Gastrocnemius medialis (tissue), 4 donors: ENCODE measurements at regions not wholly inside any gene's neighbourhood (a gene's known extent, or its start where the extent isn't known, plus 50 kb on each side); places are given as distances from the start of the nearest gene placed in this dataset.
"Not testable (repeated sequence)": the region's sequence is repeated elsewhere in the genome, so short reads cannot be mapped to it uniquely, and the experiment has no call there.

Source experiments
- ATAC-seq, 2 donors: fragments of 150-250 bp; one replicate each; pipeline ENCODE4 v1.9.1; 2016
- DNase-seq, 2 donors: peaks; one replicate each; pipeline ENCODE4 v3.0.0-alpha.2; 2019
- H3K27ac ChIP-seq, 4 donors: fragments of 200-600 bp; sonication (generic); 1 replicate in 1 of 4; 2 replicates in 3 of 4; pipeline ENCODE4 v1.5.1; 2016 to 2018; ENCODE audit warnings: mild to moderate bottlenecking in 2 of 4, moderate library complexity in 1 of 4
- H3K27me3 ChIP-seq, 3 donors: fragments of 200-600 bp; sonication (generic) in 2 of 3; 1 replicate in 1 of 3; 2 replicates in 2 of 3; pipeline versions ENCODE4 v1.5.1 to v1.6.0; 2016 to 2019; ENCODE audit warnings: mild to moderate bottlenecking in 1 of 3, moderate library complexity in 1 of 3
- H3K36me3 ChIP-seq, 2 donors: fragments of 200-600 bp; sonication (generic) in 1 of 2; one replicate each; pipeline ENCODE4 v1.5.1; 2017 to 2018
- H3K4me1 ChIP-seq, 2 donors: fragments of 200-600 bp; sonication (generic) in 1 of 2; one replicate each; pipeline ENCODE4 v1.5.1; 2016 to 2017; ENCODE audit warnings: mild to moderate bottlenecking in 2 of 2
- H3K4me3 ChIP-seq, 4 donors: fragments of 200-600 bp; sonication (generic) in 3 of 4; 1 replicate in 1 of 4; 2 replicates in 3 of 4; pipeline ENCODE4 v1.5.1; 2016 to 2019; ENCODE audit warnings: mild to moderate bottlenecking in 2 of 4
- H3K9me3 ChIP-seq, 3 donors: fragments of 200-600 bp; sonication (generic) in 2 of 3; 1 replicate in 1 of 3; 2 replicates in 2 of 3; pipeline ENCODE4 v1.5.1; 2016 to 2019
- POLR2A ChIP-seq, 2 donors: fragments of 450-650 bp; IDR thresholded peaks; one replicate each; pipeline ENCODE4 v1.6.1; 2017; ENCODE audit warnings: antibody characterized with exemption in 2 of 2, mild to moderate bottlenecking in 2 of 2, moderate library complexity in 2 of 2
- in situ Hi-C, 4 donors: fragments of 200-750 bp; cut with MboI; loops; one replicate each; pipeline versions ENCODE4 v1.15.0 to v1.8.0; 2017; ENCODE audit warnings: low sequenced_read_pairs in 4 of 4
- intact Hi-C: fragments of 100-400 bp; cut with DNase I; formaldehyde crosslinking; loops from one replicate; pipeline ENCODE4 v1.15.1; 2023; ENCODE audit warnings: low total_unique reads
- TF ChIP-seq, protein P1 (sequence below), 5 experiments: fragments of 450-650 bp in 3 of 5; fragments of 200-600 bp in 2 of 5; sonication (generic) in 2 of 5; IDR thresholded peaks in 4 of 5; conservative IDR thresholded peaks in 1 of 5; 1 replicate in 4 of 5; 2 replicates in 1 of 5; pipeline ENCODE4 v1.5.1; 2016 to 2019; ENCODE audit warnings: antibody characterized with exemption in 5 of 5, mild to moderate bottlenecking in 3 of 5, moderate library complexity in 3 of 5

DNA sequence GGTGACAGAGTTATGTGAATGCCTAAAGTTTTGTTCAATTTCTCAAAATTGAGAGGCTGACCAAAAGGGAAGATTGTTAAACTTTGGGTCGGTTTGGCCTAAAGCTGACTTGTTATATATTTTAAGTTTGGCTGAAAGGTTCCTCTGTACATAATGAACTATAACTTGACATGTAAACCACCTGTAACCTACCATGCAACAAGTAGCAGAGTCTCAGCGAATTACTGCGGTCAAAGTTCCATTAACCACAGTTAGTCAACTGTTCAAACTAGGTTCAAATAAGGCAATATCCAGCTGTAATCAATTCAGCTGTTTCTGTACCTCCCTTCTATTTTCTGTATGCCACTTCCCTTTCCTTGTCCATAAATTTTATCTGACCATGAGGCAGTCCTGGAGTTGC is 325.1 kb upstream of the NMUR2 start:
- Histone ChIP-seq H3K36me3 (no peaks in the 10 kb centered on the region), H3K9me3 (no peaks in the 10 kb centered on the region), H3K4me1 (no peaks in the 10 kb centered on the region), H3K27ac (no peak overlapping the region), H3K4me3 (no peak overlapping the region), H3K27me3 (no peaks in the 10 kb centered on the region)
- intact Hi-C loops (no loop called here), in situ Hi-C loops (no loop called here)
- ATAC-seq (no peak), DNase-seq (no peak)
- no peak for TF ChIP-seq POLR2A (IDR thresholded peaks at IDR 0.05)
- TF ChIP-seq, protein P1, sequence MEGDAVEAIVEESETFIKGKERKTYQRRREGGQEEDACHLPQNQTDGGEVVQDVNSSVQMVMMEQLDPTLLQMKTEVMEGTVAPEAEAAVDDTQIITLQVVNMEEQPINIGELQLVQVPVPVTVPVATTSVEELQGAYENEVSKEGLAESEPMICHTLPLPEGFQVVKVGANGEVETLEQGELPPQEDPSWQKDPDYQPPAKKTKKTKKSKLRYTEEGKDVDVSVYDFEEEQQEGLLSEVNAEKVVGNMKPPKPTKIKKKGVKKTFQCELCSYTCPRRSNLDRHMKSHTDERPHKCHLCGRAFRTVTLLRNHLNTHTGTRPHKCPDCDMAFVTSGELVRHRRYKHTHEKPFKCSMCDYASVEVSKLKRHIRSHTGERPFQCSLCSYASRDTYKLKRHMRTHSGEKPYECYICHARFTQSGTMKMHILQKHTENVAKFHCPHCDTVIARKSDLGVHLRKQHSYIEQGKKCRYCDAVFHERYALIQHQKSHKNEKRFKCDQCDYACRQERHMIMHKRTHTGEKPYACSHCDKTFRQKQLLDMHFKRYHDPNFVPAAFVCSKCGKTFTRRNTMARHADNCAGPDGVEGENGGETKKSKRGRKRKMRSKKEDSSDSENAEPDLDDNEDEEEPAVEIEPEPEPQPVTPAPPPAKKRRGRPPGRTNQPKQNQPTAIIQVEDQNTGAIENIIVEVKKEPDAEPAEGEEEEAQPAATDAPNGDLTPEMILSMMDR (IDR thresholded peaks at IDR 0.05 in 4 of 5, conservative IDR thresholded peaks at IDR 0.05 in 1 of 5), result no peak

DNA sequence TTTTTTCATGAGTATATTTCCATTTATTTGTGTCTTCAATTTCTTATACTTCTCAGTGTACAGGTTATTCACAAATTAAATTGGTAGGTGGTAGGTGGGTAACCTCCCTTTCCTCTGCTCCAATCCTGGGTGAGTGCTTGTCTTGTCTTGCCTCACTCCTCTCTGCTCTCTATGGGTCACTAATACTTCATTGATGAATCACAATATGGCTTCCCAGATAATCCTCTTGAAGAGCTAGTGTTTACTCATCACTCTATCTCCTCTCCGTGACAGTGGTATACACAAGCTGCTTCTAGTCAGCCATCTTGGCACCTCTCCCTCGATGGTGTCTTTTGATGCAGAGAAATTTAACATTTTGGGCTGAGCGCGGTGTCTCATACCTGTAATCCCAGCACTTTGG is 331.8 kb upstream of the NMUR2 start:
- Histone ChIP-seq H3K4me1 (no peaks in the 10 kb centered on the region), H3K4me3 (no peak overlapping the region), H3K36me3 (no peaks in the 10 kb centered on the region), H3K27ac (no peak overlapping the region), H3K27me3 (no peaks in the 10 kb centered on the region), H3K9me3 (no peaks in the 10 kb centered on the region)
- in situ Hi-C loops, result no loop called here
- no peak for ATAC-seq
- intact Hi-C loops, result no loop called here
- TF ChIP-seq, protein P1 (IDR thresholded peaks at IDR 0.05 in 4 of 5, conservative IDR thresholded peaks at IDR 0.05 in 1 of 5), result no peak
- TF ChIP-seq POLR2A (IDR thresholded peaks at IDR 0.05), result no peak
- DNase-seq, result no peak

- Histone ChIP-seq H3K4me3 (no peak overlapping the region), H3K36me3 (no peaks in the 10 kb centered on the region), H3K27me3 (no peaks in the 10 kb centered on the region), H3K27ac (no peak overlapping the region), H3K9me3 (no peaks in the 10 kb centered on the region), H3K4me1 (no peaks in the 10 kb centered on the region)
- intact Hi-C loops, result no loop called here
- ATAC-seq (no peak), DNase-seq (no peak)
- TF ChIP-seq POLR2A (IDR thresholded peaks at IDR 0.05), result no peak
- TF ChIP-seq, protein P1 (IDR thresholded peaks at IDR 0.05 in 4 of 5, conservative IDR thresholded peaks at IDR 0.05 in 1 of 5), result no peak
- in situ Hi-C loops, result no loop called here
Measured at GRCh38 chr5:152739916-152740315, 334.8 kb upstream of the NMUR2 start.

DNA sequence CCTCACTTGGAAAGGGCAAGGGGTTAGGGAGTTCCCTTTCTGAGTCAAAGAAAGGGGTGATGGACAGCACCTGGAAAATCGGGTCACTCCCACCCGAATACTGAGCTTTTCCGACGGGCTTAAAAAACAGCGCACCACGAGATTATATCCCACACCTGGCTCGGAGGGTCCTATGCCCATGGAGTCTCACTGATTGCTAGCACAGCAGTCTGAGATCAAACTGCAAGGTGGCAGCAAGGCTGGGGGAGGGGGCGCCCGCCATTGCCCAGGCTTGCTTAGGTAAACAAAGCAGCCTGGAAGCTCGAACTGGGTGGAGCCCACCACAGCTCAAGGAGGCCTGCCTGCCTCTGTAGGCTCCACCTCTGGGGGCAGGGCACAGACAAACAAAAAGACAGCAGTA is 336.0 kb upstream of the NMUR2 start:
- ATAC-seq, H3K4me1 ChIP-seq, H3K27ac ChIP-seq, H3K4me3 ChIP-seq, H3K27me3 ChIP-seq, H3K9me3 ChIP-seq, H3K36me3 ChIP-seq, DNase-seq, intact Hi-C loops, in situ Hi-C loops: not testable (repeated sequence)

DNA sequence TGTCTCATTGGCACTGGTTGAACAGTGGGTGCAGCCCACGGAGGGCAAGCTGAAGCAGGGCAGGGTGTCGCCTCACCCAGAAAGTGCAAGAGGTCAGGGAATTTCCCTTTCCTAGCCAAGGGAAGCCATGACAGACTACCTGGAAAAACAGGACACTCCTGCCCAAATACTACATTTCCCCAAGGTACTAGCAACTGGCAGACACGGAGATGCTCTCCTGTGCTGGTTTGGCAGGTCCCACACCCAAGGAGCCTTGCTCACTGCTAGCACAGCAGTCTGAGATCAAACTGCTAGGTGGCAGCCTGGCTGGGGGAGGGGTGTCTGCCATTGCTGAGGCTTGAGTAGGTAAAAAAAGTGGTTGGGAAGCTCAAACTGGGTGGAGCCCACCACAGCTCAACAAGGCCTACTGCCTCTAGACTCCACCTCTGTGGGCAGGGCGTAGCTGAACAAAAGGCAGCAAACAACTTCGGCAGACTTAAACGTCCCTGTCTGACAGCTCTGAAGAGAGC is 382.7 kb upstream of the NMUR2 start:
- H3K4me3 ChIP-seq, H3K27ac ChIP-seq, H3K36me3 ChIP-seq, ATAC-seq, H3K9me3 ChIP-seq, intact Hi-C loops, H3K4me1 ChIP-seq, H3K27me3 ChIP-seq, in situ Hi-C loops, DNase-seq: not testable (repeated sequence)

DNA sequence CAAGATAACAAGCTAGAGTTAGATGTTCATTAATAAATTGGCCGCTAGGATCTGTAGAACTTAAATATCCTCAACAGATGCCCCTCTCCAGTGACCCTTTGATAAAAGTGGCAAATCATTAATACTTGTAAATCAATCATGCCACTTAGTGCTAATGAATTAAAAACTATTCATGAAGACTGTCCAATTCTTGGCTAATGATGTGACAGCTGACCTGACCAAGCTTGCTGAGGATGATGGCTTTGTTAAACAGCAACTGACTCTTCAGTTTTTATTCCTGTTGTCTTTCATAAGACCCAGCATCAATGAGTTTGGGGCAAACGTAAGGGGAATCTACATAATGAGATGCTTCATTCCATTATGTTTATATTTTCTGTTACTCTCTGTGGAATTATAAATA is 396.8 kb upstream of the NMUR2 start:
- Histone ChIP-seq H3K9me3 (no peaks in the 10 kb centered on the region), H3K27ac (no peak overlapping the region), H3K27me3 (no peaks in the 10 kb centered on the region), H3K4me3 (no peak overlapping the region), H3K4me1 (no peaks in the 10 kb centered on the region), H3K36me3 (no peaks in the 10 kb centered on the region)
- TF ChIP-seq, protein P1 (IDR thresholded peaks at IDR 0.05 in 4 of 5, conservative IDR thresholded peaks at IDR 0.05 in 1 of 5), result no peak
- TF ChIP-seq POLR2A (IDR thresholded peaks at IDR 0.05), result no peak
- ATAC-seq, result no peak
- no peak for DNase-seq
- in situ Hi-C loops, result no loop called here
- intact Hi-C loops, result no loop called here
